GM12872 (cell line): ENCODE measurements at regions not wholly inside any gene's neighbourhood (a gene's known extent, or its start where the extent isn't known, plus 50 kb on each side); places are given as distances from the start of the nearest gene placed in this dataset.

ENCODE experiments used
- TF ChIP-seq, protein P1 (sequence below): IDR thresholded peaks from 3 replicates; pipeline ENCODE4 v1.5.1; 2011; ENCODE audit warnings: low read depth, mild to moderate bottlenecking, low read length, moderate library complexity; ENCODE audit not compliant: insufficient read depth

- TF ChIP-seq, protein P1, sequence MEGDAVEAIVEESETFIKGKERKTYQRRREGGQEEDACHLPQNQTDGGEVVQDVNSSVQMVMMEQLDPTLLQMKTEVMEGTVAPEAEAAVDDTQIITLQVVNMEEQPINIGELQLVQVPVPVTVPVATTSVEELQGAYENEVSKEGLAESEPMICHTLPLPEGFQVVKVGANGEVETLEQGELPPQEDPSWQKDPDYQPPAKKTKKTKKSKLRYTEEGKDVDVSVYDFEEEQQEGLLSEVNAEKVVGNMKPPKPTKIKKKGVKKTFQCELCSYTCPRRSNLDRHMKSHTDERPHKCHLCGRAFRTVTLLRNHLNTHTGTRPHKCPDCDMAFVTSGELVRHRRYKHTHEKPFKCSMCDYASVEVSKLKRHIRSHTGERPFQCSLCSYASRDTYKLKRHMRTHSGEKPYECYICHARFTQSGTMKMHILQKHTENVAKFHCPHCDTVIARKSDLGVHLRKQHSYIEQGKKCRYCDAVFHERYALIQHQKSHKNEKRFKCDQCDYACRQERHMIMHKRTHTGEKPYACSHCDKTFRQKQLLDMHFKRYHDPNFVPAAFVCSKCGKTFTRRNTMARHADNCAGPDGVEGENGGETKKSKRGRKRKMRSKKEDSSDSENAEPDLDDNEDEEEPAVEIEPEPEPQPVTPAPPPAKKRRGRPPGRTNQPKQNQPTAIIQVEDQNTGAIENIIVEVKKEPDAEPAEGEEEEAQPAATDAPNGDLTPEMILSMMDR: no peak
Measured at GRCh38 chr2:155600914-155601760, 731.4 kb downstream of the NR4A2 start.

- TF ChIP-seq, protein P1: no peak
Measured at GRCh38 chr2:155600296-155600695, 732.2 kb downstream of the NR4A2 start.

- TF ChIP-seq, protein P1: no peak
Measured at GRCh38 chr2:155599834-155600233, 732.7 kb downstream of the NR4A2 start.

DNA sequence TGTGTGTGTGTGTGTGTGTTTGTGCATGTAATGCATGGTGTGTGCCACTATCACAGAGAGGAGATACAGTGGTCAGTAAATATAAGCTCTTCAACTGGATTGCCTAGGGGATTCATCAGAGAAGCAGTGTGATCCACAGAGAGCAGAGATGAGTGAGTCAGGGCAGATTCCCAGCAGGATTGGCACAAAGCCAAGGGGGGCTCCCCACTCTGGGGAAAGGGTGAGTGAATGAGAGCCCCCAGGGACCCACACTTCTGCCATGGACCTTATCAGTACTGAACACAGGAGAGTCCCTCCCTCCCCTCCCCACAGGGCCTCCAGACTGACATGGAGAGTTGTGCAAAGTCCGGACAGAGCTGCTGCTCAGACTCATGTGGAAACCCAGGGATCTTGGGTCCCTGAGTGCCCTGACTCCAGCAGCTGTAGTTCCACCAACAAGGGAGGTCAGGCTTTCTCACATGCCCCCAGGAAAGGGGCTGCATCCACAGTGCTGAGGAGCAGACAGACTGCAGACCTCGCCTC, 748.8 kb downstream of the NR4A2 start:
- TF ChIP-seq, protein P1: no peak

DNA sequence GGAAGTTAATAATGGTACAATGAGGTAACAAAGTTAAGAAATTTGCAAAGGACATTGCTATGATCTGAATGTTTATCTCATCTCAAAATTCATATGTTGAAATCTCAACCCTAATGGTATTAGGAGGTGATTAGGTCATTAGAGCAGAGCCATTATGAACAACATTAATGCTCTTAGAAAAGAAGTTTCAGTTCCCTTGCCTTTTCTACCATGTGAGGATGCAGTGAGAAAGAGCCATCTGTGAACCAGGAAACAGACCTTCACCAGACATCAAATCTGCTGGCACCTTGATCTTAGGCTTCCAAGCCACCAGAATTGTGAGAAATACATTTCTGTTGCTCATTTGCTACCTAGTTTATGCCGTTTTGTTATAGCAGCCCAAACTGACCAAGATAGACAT, 757.6 kb downstream of the NR4A2 start:
- TF ChIP-seq, protein P1: no peak

GRCh38 chr2:155547571-155547970, 785.0 kb downstream of the NR4A2 start:
- TF ChIP-seq, protein P1: no peak

GRCh38 chr2:155546721-155547555, 785.6 kb downstream of the NR4A2 start:
- TF ChIP-seq, protein P1: no peak
